Stimulated activated CD4-positive, alpha-beta T cell treated with anti-CD3 and anti-CD28 coated beads, Interleukin-1b, Interleukin-23, amount 100 ng/mL, for 24 hours (primary cell): ENCODE measurements at regions not wholly inside any gene's neighbourhood (a gene's known extent, or its start where the extent isn't known, plus 50 kb on each side); places are given as distances from the start of the nearest gene placed in this dataset.

Experiments
- DNase-seq, 4 experiments: peaks; one replicate each; pipeline ENCODE4 v3.0.0-alpha.2; 2020; ENCODE audit warnings: low read depth in 4 of 4, low spot score in 1 of 4

GRCh38 chr12:92537290-92537960 lies 165.4 kb upstream of the PLEKHG7 start:
- no peak for DNase-seq

DNA sequence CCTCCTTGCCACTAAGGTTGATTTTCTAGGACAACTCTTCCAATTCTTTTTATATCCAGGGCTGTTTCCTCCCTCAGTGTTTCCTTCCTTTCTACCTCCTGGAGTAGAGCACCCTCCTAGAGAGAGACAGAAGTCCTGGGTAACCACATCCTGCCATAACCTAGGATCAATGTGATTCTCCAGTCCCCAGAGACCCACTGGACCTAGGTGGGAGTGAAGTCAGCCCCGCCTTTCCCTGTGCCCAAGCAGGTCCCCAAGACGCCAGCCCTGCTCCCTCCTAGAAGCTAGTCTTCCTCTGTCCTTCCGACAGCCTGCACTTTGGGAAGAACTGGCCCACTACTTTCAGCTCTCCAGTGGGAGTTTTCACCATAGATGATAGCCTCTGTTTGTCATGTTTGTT lies 166.8 kb upstream of the PLEKHG7 start:
- DNase-seq: no peak

- DNase-seq: no peak
Measured at GRCh38 chr12:92533280-92533890, 169.4 kb upstream of the PLEKHG7 start.

DNA sequence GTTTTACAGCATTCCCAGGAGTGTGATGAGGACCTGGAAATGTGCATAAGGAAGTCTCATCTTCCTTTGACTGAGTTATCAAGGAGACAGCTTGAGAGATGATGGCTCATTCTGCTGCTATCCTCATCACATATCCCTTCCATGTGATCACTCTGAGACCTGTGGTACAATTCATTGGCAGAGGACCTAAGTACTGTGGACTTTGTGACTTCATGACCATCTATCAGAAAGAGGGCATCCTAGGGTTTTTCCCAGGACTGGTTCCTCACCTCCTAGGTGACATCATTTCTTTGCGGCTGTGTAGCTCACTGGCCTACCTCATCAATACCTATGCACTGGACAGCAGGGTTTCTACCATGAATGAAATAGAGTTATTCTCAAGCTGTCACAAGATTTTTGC lies 172.1 kb upstream of the PLEKHG7 start:
- DNase-seq: no peak

DNA sequence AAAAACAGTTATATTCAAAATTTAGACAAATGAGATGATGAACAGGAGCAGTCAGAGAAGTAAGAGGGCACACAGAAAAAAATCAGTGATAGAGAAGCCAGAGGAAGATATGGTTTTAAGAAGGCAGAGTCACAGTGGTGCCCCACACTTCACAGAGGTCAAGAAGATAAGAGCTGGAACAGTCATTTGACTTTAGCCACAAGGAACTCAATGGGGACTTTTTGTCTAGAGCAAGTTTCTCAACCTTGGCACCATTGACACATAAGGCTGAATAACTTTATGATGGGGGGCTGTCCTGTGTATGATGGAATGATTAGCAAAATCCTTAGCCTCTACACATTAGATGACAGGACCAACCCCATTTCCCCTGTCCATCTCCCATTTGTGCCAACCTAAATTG lies 172.8 kb upstream of the PLEKHG7 start:
- no peak for DNase-seq

DNA sequence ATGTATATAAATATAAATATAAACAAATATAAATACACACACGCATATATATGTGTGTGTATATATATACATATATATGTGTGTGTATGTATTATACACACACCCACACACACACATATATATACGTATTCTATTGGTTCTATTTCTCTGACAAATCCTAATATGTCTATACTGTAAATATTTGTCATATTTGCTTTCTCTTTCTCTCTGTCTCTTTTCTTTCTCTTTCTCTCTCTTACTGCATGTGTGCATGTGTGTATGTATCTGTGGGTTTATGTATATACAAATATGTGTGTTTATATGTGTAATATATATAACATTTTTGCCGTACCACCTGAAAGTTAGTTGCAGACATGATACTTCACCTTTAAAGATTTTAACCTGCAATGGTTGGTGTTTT lies 174.2 kb upstream of the PLEKHG7 start:
- no peak for DNase-seq

- no peak for DNase-seq
Measured at GRCh38 chr12:92528097-92528496, 174.7 kb upstream of the PLEKHG7 start.

- no peak for DNase-seq
Measured at GRCh38 chr12:92524489-92524888, 178.3 kb upstream of the PLEKHG7 start.

GRCh38 chr12:92520511-92520910 lies 182.3 kb upstream of the PLEKHG7 start:
- no peak for DNase-seq

DNA sequence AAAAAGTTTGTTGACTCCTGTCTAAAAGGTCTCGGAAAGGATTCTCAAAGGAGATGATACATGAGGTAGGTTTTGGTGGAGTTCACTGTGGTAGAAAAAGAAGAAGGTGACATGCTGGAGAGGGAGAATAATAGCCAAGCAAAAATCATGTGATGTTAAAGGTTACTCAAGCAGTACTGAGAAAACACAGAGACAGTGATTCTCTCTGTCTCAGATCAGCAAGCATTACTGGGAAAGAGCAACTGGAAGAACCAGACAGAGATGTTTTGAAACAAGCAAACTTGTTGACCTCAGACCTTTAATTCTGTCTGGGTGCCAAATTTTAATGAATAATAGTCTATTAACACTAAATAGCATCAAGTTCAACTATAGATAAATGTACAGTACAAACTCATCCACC lies 183.5 kb upstream of the PLEKHG7 start:
- DNase-seq: no peak

DNA sequence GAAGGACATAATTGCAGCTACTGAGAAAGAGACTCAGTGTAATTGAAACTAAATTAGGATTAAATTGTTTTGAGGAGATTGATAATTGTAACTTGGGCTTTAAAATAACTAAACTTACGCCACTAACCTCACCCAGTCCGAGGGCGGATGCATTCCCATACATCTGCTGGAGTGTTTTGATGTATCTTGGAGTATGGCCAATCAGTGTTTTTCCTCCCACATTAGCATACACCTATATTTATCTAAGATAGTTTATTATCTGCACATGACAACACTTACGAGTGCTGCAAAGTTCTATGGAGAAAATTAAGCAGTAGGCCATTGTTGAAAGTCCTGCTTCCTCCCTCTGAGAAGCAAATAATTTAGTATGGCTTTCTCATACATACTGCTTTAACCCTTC lies 184.7 kb upstream of the PLEKHG7 start:
- no peak for DNase-seq

DNA sequence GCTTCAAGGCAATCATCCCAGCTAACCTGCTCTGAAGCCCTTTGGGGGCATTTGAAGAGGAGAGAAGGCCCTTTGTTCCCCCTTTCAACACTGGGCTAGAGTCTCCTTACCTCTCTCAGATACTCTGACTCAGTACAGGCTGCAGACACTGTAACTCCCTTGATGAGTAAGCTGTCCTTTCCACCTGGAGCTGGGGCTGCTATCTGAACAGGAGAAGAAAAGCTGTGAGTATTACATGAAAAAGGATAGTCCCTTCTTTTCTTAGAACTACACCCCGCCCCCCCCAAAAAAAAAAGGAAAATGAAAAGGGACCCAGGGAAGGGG lies 186.6 kb upstream of the PLEKHG7 start:
- DNase-seq: no peak

- no peak for DNase-seq
Measured at GRCh38 chr12:92513231-92513730, 189.5 kb upstream of the PLEKHG7 start.

GRCh38 chr12:92511786-92512185 lies 191.0 kb upstream of the PLEKHG7 start:
- no peak for DNase-seq

DNA sequence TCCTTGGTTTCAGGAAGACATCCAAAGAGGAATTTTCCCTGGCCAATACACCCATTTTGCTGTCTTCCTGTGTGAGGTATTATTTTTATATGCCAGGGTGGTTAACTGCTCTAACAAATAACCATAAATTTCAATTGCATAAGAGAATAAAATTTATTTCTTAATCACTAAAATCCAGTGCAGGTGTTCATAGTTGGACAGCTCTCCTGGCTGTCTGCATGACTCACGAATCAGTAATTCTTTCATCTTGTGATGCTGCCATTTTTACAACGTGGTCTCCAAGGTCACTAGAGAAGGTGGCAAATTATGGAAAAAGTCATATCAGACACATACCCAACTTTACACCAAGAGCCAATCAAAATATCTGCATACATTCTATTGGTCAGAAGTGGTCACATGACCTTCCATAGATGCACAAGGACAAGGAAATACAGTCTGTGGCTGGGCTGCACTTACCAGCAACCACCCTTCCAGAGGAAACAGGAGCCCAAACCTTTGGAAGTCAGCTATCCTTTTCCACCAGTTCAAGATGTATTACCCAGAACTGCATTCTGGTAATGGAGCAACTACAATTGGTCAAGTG lies 193.5 kb upstream of the PLEKHG7 start:
- DNase-seq: no peak

DNA sequence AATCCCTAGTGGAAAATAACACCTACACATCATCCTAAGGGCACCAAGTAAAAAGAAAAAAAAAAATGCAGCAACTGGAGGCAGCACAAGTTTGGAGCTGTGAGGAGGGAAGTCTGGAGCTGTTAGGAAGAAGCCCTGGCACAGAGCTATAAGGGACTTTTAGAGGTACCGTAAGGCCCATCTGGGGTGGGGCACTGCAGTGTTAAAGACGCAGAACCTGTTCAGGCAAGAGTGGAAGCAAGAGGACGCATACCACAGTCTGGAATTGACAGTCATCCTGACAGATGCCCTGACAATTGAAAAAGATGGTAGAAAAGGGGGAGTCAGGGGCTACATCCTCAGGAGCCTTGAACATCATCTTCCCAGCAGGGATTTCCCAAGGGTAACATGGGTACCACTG lies 195.9 kb upstream of the PLEKHG7 start:
- DNase-seq: no peak

DNA sequence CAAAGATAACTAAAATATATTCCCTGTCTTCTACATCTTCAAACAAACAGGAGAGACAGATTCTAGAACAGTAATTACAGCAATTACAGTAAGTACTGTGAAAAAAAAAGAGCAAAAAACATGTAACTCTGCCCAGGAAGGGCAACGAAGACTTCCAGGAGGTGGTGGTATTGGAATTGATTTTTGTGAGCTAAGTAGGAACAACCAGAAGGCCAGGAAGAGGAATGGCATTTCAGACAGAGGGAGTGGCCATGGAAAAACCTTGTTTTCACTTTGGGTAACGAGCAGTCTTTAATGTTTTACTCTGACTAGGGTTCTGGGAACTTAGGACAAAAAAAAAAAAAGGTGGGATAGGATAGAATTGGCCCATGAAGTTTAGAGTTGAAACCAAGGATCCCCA lies 196.3 kb upstream of the PLEKHG7 start:
- no peak for DNase-seq

DNA sequence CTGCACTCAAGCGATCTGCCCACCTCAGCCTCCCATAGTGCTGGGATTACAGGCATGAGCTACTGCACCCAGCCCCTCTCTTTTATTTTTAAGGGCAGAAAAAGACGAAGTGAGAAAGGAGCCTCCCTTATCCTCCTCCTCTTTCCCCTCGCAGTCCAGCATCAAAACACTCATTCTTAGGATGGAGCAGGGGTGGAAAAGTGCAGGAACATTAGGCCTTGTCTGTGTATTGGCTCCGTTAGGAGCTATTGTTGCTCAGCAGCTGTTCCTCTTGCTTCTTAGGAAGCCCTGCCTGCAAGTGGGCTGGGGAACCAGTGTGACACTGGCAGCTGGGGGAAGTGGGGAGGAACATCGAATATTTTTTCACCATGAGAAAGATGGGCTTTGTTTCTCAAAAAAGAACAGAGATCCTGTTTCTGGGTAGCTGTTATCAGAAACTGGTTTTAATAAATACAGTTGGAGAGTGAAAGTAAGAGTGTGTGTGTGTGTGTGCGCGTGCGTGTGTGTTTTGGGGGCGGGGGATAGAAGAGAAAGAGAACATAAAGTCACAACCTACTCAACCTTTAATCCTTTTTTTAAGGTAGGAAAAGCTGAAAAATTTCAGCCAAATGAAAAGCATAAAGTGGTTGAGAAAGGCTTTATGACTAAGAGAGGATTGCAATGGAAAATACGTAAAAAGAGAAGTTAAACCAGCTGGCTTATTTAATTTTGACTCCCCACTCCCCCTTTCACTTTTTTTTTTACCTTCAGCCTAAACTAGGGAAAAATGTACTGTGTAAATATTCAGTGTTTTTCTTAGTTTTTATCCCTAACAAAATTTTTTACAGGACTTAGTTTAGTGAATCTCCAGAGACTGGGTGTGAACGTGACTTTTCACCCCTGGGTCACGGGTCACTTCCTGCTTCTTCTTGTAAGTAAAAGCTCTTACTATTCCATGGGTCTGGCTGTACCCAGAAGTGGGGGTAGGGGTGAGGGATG lies 197.2 kb upstream of the PLEKHG7 start:
- DNase-seq: peak in 2 of 4 experiments; percentile 46 to 54

DNA sequence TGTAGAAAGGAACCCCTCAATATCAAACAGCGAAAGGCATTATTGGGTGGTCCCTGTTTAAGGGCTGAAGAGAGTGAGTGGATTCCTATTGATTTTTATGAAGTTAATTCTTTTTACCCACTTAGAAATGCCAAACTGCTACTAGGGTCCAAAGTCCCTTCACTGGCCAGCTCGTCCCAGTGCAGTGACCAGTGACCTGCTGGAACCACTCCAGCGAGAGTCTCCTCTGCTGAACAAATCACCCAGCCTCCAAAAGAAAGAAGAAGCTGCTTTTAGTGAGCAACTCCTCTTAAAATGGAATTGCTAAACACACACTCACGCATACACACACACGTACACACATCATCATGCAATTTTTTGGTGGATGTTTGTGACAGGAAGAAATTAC lies 198.2 kb upstream of the PLEKHG7 start:
- DNase-seq: no peak

- DNase-seq: no peak
Measured at GRCh38 chr12:92503971-92504593, 198.7 kb upstream of the PLEKHG7 start.
